MM.1S (cell line): ENCODE measurements at regions not wholly inside any gene's neighbourhood (a gene's known extent, or its start where the extent isn't known, plus 50 kb on each side); places are given as distances from the start of the nearest gene placed in this dataset.
"Not testable (repeated sequence)": the region's sequence is repeated elsewhere in the genome, so short reads cannot be mapped to it uniquely, and the experiment has no call there.

Experiments used
- DNase-seq: peaks from one replicate; pipeline ENCODE4 v3.0.0-alpha.2; 2015
- H2AFZ ChIP-seq: fragments of 300-600 bp; sonication (generic); 2 replicates; pipeline ENCODE4 v1.6.0; 2016; ENCODE audit warnings: antibody characterized with exemption, low read length
- H3F3A ChIP-seq: fragments of 300-600 bp; sonication (generic); 2 replicates; pipeline ENCODE4 v1.6.1; 2016; ENCODE audit warnings: mild to moderate bottlenecking, antibody characterized with exemption, low read length, moderate library complexity, mixed read lengths; ENCODE audit not compliant: insufficient read depth
- H3K27ac ChIP-seq: fragments of 300-600 bp; sonication (generic); 2 replicates; pipeline ENCODE4 v1.5.1; 2016; ENCODE audit warnings: mild to moderate bottlenecking, low read length
- H3K27me3 ChIP-seq: fragments of 300-600 bp; sonication (generic); replicated peaks from 2 replicates; pipeline ENCODE4 v1.6.0; 2016; ENCODE audit warnings: low read length; ENCODE audit not compliant: insufficient read depth
- H3K36me3 ChIP-seq: fragments of 300-600 bp; sonication (generic); replicated peaks from 2 replicates; pipeline ENCODE4 v1.6.1; 2016; ENCODE audit warnings: mild to moderate bottlenecking, low read length, mixed read lengths; ENCODE audit not compliant: insufficient read depth
- H3K4me1 ChIP-seq: fragments of 300-600 bp; sonication (generic); 2 replicates; pipeline ENCODE4 v1.6.1; 2016; ENCODE audit warnings: low read length, mixed read lengths
- H3K4me2 ChIP-seq: fragments of 300-600 bp; sonication (generic); 2 replicates; pipeline ENCODE4 v1.6.0; 2016; ENCODE audit warnings: low read depth, low read length
- H3K4me3 ChIP-seq: fragments of 300-600 bp; sonication (generic); 2 replicates; pipeline ENCODE4 v1.5.1; 2016; ENCODE audit warnings: low read length, mixed read lengths
- H3K79me2 ChIP-seq: fragments of 300-600 bp; sonication (generic); 2 replicates; pipeline ENCODE4 v1.6.1; 2016; ENCODE audit warnings: mixed run types, low read length, mixed read lengths
- H3K9ac ChIP-seq: fragments of 300-600 bp; sonication (generic); 2 replicates; pipeline ENCODE4 v1.6.1; 2016; ENCODE audit warnings: low read length, mixed read lengths
- H3K9me2 ChIP-seq: fragments of 300-600 bp; sonication (generic); replicated peaks from 2 replicates; pipeline ENCODE4 v1.6.1; 2016; ENCODE audit warnings: mild to moderate bottlenecking, low read length, mixed read lengths; ENCODE audit not compliant: insufficient read depth
- H3K9me3 ChIP-seq: fragments of 300-600 bp; sonication (generic); replicated peaks from 2 replicates; pipeline ENCODE4 v1.6.1; 2016; ENCODE audit warnings: mild to moderate bottlenecking, low read length, mixed read lengths; ENCODE audit not compliant: insufficient read depth
- H4K20me1 ChIP-seq: fragments of 300-600 bp; sonication (generic); 2 replicates; pipeline ENCODE4 v1.6.1; 2016; ENCODE audit warnings: mild to moderate bottlenecking, low read length, moderate library complexity, mixed read lengths; ENCODE audit not compliant: insufficient read depth
- CTCF ChIP-seq: fragments of 300-600 bp; sonication (generic); IDR thresholded peaks from 2 replicates; pipeline ENCODE4 v1.5.1; 2016; ENCODE audit warnings: antibody characterized with exemption, low read length, mixed read lengths
- EZH2 ChIP-seq: fragments of 300-600 bp; sonication (generic); optimal IDR thresholded peaks from 2 replicates; pipeline ENCODE3; 2017; ENCODE audit warnings: low read depth, mild to moderate bottlenecking, antibody characterized with exemption, low read length, mixed read lengths
- EZH2phosphoT487 ChIP-seq: fragments of 300-600 bp; sonication (generic); IDR thresholded peaks from 2 replicates; pipeline ENCODE4 v1.6.1; 2018; ENCODE audit warnings: antibody characterized with exemption, low read length

GRCh38 chr4:27075603-27076002, 215.0 kb downstream of the STIM2 start:
- not testable (repeated sequence) for H3K9me3 ChIP-seq, H3K36me3 ChIP-seq, H3F3A ChIP-seq, H3K79me2 ChIP-seq, H3K9ac ChIP-seq, H4K20me1 ChIP-seq, H3K4me1 ChIP-seq, H3K4me3 ChIP-seq, H3K27me3 ChIP-seq, H3K4me2 ChIP-seq, H3K27ac ChIP-seq, DNase-seq, H2AFZ ChIP-seq, H3K9me2 ChIP-seq

GRCh38 chr4:27078934-27079455, 218.4 kb downstream of the STIM2 start:
- no peaks in the 10 kb centered on the region for H3K4me1 ChIP-seq
- no peak overlapping the region for H3K27ac ChIP-seq
- H3K4me3 ChIP-seq = no peak overlapping the region
- H4K20me1 ChIP-seq = no peaks in the 10 kb centered on the region
- no peak for DNase-seq
- H3K27me3 ChIP-seq = no peaks in the 10 kb centered on the region
- H3K9me2 ChIP-seq = no peaks in the 10 kb centered on the region
- no peak overlapping the region for H3K9ac ChIP-seq
- H3K36me3 ChIP-seq = no peaks in the 10 kb centered on the region
- no peak overlapping the region for H2AFZ ChIP-seq
- TF ChIP-seq EZH2phosphoT487 = no peak
- no peak for TF ChIP-seq CTCF
- TF ChIP-seq EZH2 = no peak
- no peaks in the 10 kb centered on the region for H3K79me2 ChIP-seq
- no peak overlapping the region for H3K4me2 ChIP-seq
- H3F3A ChIP-seq = no peaks in the 10 kb centered on the region
- no peaks in the 10 kb centered on the region; the same call in 1 of the 2 replicates for H3K9me3 ChIP-seq

GRCh38 chr4:27081675-27082586, 221.3 kb downstream of the STIM2 start:
- Histone ChIP-seq H3K9me2 (no peaks in the 10 kb centered on the region), H3K36me3 (no peaks in the 10 kb centered on the region), H4K20me1 (no peaks in the 10 kb centered on the region), H3K27ac (no peak overlapping the region), H3K4me2 (peak overlapping the region; percentile 38), H3F3A (no peaks in the 10 kb centered on the region), H3K27me3 (no peaks in the 10 kb centered on the region), H2AFZ (peak overlapping the region; percentile 36; the same call in 1 of the 2 replicates), H3K4me1 (no peaks in the 10 kb centered on the region), H3K9ac (no peak overlapping the region), H3K79me2 (no peaks in the 10 kb centered on the region), H3K9me3 (no peaks in the 10 kb centered on the region; the same call in 1 of the 2 replicates), H3K4me3 (no peak overlapping the region)
- peak; percentile 33 for DNase-seq
- TF ChIP-seq CTCF (no peak), EZH2phosphoT487 (no peak), EZH2 (no peak)

- no peaks in the 10 kb centered on the region for H3K9me2 ChIP-seq
- no peaks in the 10 kb centered on the region for H4K20me1 ChIP-seq
- H3K9ac ChIP-seq = no peak overlapping the region
- DNase-seq = no peak
- no peaks in the 10 kb centered on the region for H3K79me2 ChIP-seq
- H3K27ac ChIP-seq = no peak overlapping the region
- H2AFZ ChIP-seq = no peak overlapping the region
- no peak overlapping the region for H3K4me3 ChIP-seq
- H3K9me3 ChIP-seq = no peaks in the 10 kb centered on the region
- H3F3A ChIP-seq = no peaks in the 10 kb centered on the region
- no peaks in the 10 kb centered on the region for H3K27me3 ChIP-seq
- no peak overlapping the region for H3K4me2 ChIP-seq
- TF ChIP-seq CTCF (no peak), EZH2phosphoT487 (no peak), EZH2 (no peak)
- H3K4me1 ChIP-seq = no peaks in the 10 kb centered on the region
- H3K36me3 ChIP-seq = no peaks in the 10 kb centered on the region
Observed at GRCh38 chr4:27082776-27083175, 222.1 kb downstream of the STIM2 start.
